ENCODE measurements at regions not wholly inside any gene's neighbourhood (a gene's known extent, or its start where the extent isn't known, plus 50 kb on each side); places are given as distances from the start of the nearest gene placed in this dataset.

GRCh38 chr5:130720355-130720754, 444.7 kb downstream of the HINT1 start:
- no peaks in the 10 kb centered on the region for H3K36me3 Mint-ChIP-seq
- ChIA-PET POLR2A (no interaction called here), CTCF (no interaction called here)
- H3K4me3 Mint-ChIP-seq, result no peak overlapping the region
- DNase-seq, result no peak
- H3K9me3 Mint-ChIP-seq, result no peaks in the 10 kb centered on the region
- peaks cover 16% of the 10 kb centered on the region for H3K27me3 Mint-ChIP-seq
- intact Hi-C loops (cut with micrococcal nuclease), result no loop called here
- no peaks in the 10 kb centered on the region for H3K4me1 Mint-ChIP-seq (ENCODE audit: low read depth)
- H3K27ac Mint-ChIP-seq, result no peak overlapping the region

- no peaks in the 10 kb centered on the region for H3K36me3 Mint-ChIP-seq
- H3K4me1 Mint-ChIP-seq (ENCODE audit: low read depth), result no peaks in the 10 kb centered on the region
- H3K9me3 Mint-ChIP-seq, result no peaks in the 10 kb centered on the region
- H3K27ac Mint-ChIP-seq, result no peak overlapping the region
- DNase-seq, result no peak
- peaks cover 21% of the 10 kb centered on the region for H3K27me3 Mint-ChIP-seq
- intact Hi-C loops (cut with micrococcal nuclease), result no loop called here
- POLR2A ChIA-PET, result no interaction called here
- CTCF ChIA-PET, result no interaction called here
- H3K4me3 Mint-ChIP-seq, result no peak overlapping the region
Observed at GRCh38 chr5:130715541-130715940, 449.5 kb downstream of the HINT1 start.

- Mint-ChIP-seq H3K9me3 (no peaks in the 10 kb centered on the region), H3K4me1 (ENCODE audit: low read depth) (no peaks in the 10 kb centered on the region), H3K27me3 (peaks cover 22% of the 10 kb centered on the region), H3K27ac (no peak overlapping the region), H3K36me3 (no peaks in the 10 kb centered on the region), H3K4me3 (no peak overlapping the region)
- intact Hi-C loops (cut with micrococcal nuclease), result no loop called here
- no peak for DNase-seq
- ChIA-PET CTCF (no interaction called here), POLR2A (no interaction called here)
Observed at GRCh38 chr5:130714200-130714599, 450.9 kb downstream of the HINT1 start.

- Mint-ChIP-seq H3K4me1 (ENCODE audit: low read depth) (no peaks in the 10 kb centered on the region), H3K27me3 (peaks cover 11% of the 10 kb centered on the region), H3K4me3 (no peak overlapping the region), H3K27ac (no peak overlapping the region), H3K36me3 (no peaks in the 10 kb centered on the region), H3K9me3 (no peaks in the 10 kb centered on the region)
- POLR2A ChIA-PET, result no interaction called here
- CTCF ChIA-PET, result no interaction called here
- intact Hi-C loops (cut with micrococcal nuclease), result no loop called here
- DNase-seq, result no peak
Observed at GRCh38 chr5:130712324-130712723, 452.7 kb downstream of the HINT1 start.

GRCh38 chr5:130710596-130710995, 454.5 kb downstream of the HINT1 start:
- ChIA-PET CTCF (no interaction called here), POLR2A (no interaction called here)
- Mint-ChIP-seq H3K27me3 (peaks cover 10% of the 10 kb centered on the region), H3K4me3 (no peak overlapping the region), H3K36me3 (no peaks in the 10 kb centered on the region), H3K9me3 (no peaks in the 10 kb centered on the region), H3K27ac (no peak overlapping the region), H3K4me1 (ENCODE audit: low read depth) (no peaks in the 10 kb centered on the region)
- no peak for DNase-seq
- intact Hi-C loops (cut with micrococcal nuclease), result no loop called here

GRCh38 chr5:130708754-130709153, 456.3 kb downstream of the HINT1 start:
- POLR2A ChIA-PET, result no interaction called here
- no peak for DNase-seq

GRCh38 chr5:130706696-130707095, 458.4 kb downstream of the HINT1 start:
- Mint-ChIP-seq H3K27me3 (peaks cover 3% of the 10 kb centered on the region), H3K4me1 (ENCODE audit: low read depth) (no peaks in the 10 kb centered on the region), H3K9me3 (peaks cover 3% of the 10 kb centered on the region), H3K36me3 (no peaks in the 10 kb centered on the region), H3K27ac (no peak overlapping the region), H3K4me3 (no peak overlapping the region)
- intact Hi-C loops (cut with micrococcal nuclease), result no loop called here
- CTCF ChIA-PET, result no interaction called here
- POLR2A ChIA-PET, result no interaction called here
- no peak for DNase-seq

More at GRCh38 chr5:130708754-130709153, 456.3 kb downstream of the HINT1 start:
- Mint-ChIP-seq H3K4me1 (ENCODE audit: low read depth) (no peaks in the 10 kb centered on the region), H3K27me3 (peaks cover 3% of the 10 kb centered on the region), H3K4me3 (no peak overlapping the region), H3K9me3 (no peaks in the 10 kb centered on the region), H3K36me3 (no peaks in the 10 kb centered on the region), H3K27ac (no peak overlapping the region)
- intact Hi-C loops (cut with micrococcal nuclease), result no loop called here
- CTCF ChIA-PET, result no interaction called here

- no peak overlapping the region for H3K27ac Mint-ChIP-seq
Observed at GRCh38 chr5:130705368-130705767, 459.7 kb downstream of the HINT1 start.

GRCh38 chr5:130693509-130693908, 471.5 kb downstream of the HINT1 start:
- POLR2A ChIA-PET, result no interaction called here
- no peak for DNase-seq
- Mint-ChIP-seq H3K27me3 (peaks cover 12% of the 10 kb centered on the region), H3K4me1 (ENCODE audit: low read depth) (no peaks in the 10 kb centered on the region), H3K4me3 (no peak overlapping the region), H3K27ac (no peak overlapping the region), H3K9me3 (no peaks in the 10 kb centered on the region), H3K36me3 (no peaks in the 10 kb centered on the region)
- intact Hi-C loops (cut with micrococcal nuclease), result no loop called here
- CTCF ChIA-PET, result no interaction called here

More at GRCh38 chr5:130705368-130705767, 459.7 kb downstream of the HINT1 start:
- no peak for DNase-seq
- Mint-ChIP-seq H3K4me1 (ENCODE audit: low read depth) (no peaks in the 10 kb centered on the region), H3K27me3 (peaks cover 3% of the 10 kb centered on the region), H3K36me3 (no peaks in the 10 kb centered on the region), H3K4me3 (no peak overlapping the region), H3K9me3 (peaks cover 3% of the 10 kb centered on the region)
- intact Hi-C loops (cut with micrococcal nuclease), result no loop called here
- ChIA-PET CTCF (no interaction called here), POLR2A (no interaction called here)

GRCh38 chr5:130692770-130693169, 472.3 kb downstream of the HINT1 start:
- no peaks in the 10 kb centered on the region for H3K9me3 Mint-ChIP-seq
- ChIA-PET CTCF (no interaction called here), POLR2A (no interaction called here)
- intact Hi-C loops (cut with micrococcal nuclease), result no loop called here
- H3K4me3 Mint-ChIP-seq, result no peak overlapping the region
- H3K27me3 Mint-ChIP-seq, result peaks cover 15% of the 10 kb centered on the region
- H3K27ac Mint-ChIP-seq, result no peak overlapping the region
- no peaks in the 10 kb centered on the region for H3K36me3 Mint-ChIP-seq
- no peaks in the 10 kb centered on the region for H3K4me1 Mint-ChIP-seq (ENCODE audit: low read depth)
- no peak for DNase-seq

GRCh38 chr5:130689831-130690230, 475.2 kb downstream of the HINT1 start:
- CTCF ChIA-PET, result no interaction called here
- DNase-seq, result no peak
- POLR2A ChIA-PET, result no interaction called here
- peaks cover 15% of the 10 kb centered on the region for H3K27me3 Mint-ChIP-seq
- intact Hi-C loops (cut with micrococcal nuclease), result no loop called here
- H3K4me1 Mint-ChIP-seq (ENCODE audit: low read depth), result no peaks in the 10 kb centered on the region
- H3K36me3 Mint-ChIP-seq, result no peaks in the 10 kb centered on the region
- H3K27ac Mint-ChIP-seq, result no peak overlapping the region
- H3K9me3 Mint-ChIP-seq, result no peaks in the 10 kb centered on the region
- H3K4me3 Mint-ChIP-seq, result no peak overlapping the region

- CTCF ChIA-PET, result no interaction called here
- Mint-ChIP-seq H3K36me3 (no peaks in the 10 kb centered on the region), H3K27ac (no peak overlapping the region), H3K4me3 (no peak overlapping the region), H3K27me3 (peaks cover 15% of the 10 kb centered on the region), H3K4me1 (ENCODE audit: low read depth) (no peaks in the 10 kb centered on the region), H3K9me3 (no peaks in the 10 kb centered on the region)
- POLR2A ChIA-PET, result no interaction called here
- intact Hi-C loops (cut with micrococcal nuclease), result no loop called here
- no peak for DNase-seq
Observed at GRCh38 chr5:130687085-130687733, 477.8 kb downstream of the HINT1 start.

GRCh38 chr5:130678637-130679036, 486.4 kb downstream of the HINT1 start:
- no peak for DNase-seq
- POLR2A ChIA-PET, result no interaction called here
- no peaks in the 10 kb centered on the region for H3K36me3 Mint-ChIP-seq
- H3K4me1 Mint-ChIP-seq (ENCODE audit: low read depth), result no peaks in the 10 kb centered on the region
- peaks cover 2% of the 10 kb centered on the region for H3K27me3 Mint-ChIP-seq
- intact Hi-C loops (cut with micrococcal nuclease), result no loop called here
- H3K27ac Mint-ChIP-seq, result no peak overlapping the region
- CTCF ChIA-PET, result no interaction called here
- no peaks in the 10 kb centered on the region for H3K9me3 Mint-ChIP-seq
- H3K4me3 Mint-ChIP-seq, result no peak overlapping the region

Measured in activated CD4-positive, alpha-beta memory T cell treated with anti-CD3 and anti-CD28 coated beads for 36 hours (primary cell).